KOPT-K1 (cell line): ENCODE measurements at regions not wholly inside any gene's neighbourhood (a gene's known extent, or its start where the extent isn't known, plus 50 kb on each side); places are given as distances from the start of the nearest gene placed in this dataset.

Source experiments
- H3K27ac ChIP-seq: fragments of 200-600 bp; sonication (generic); 2 replicates; pipeline ENCODE4 v1.5.1; 2016; ENCODE audit warnings: antibody characterized with exemption, mild to moderate bottlenecking, low read depth, low read length; ENCODE audit not compliant: poor library complexity, severe bottlenecking
- H3K36me3 ChIP-seq: fragments of 200-600 bp; sonication (generic); 2 replicates; pipeline ENCODE4 v1.5.1; 2017; ENCODE audit warnings: antibody characterized with exemption, mild to moderate bottlenecking, low read length, moderate library complexity; ENCODE audit not compliant: insufficient read depth
- H3K9me3 ChIP-seq: fragments of 200-600 bp; sonication (generic); 2 replicates; pipeline ENCODE4 v1.5.1; 2017; ENCODE audit warnings: antibody characterized with exemption, low read length, mild to moderate bottlenecking; ENCODE audit not compliant: insufficient read depth, poor library complexity, severe bottlenecking

GRCh38 chr17:77756028-77756427, 202.5 kb upstream of the TNRC6C start:
- H3K36me3 ChIP-seq = no peaks in the 10 kb centered on the region
- no peak overlapping the region for H3K27ac ChIP-seq
- H3K9me3 ChIP-seq = peaks cover 8% of the 10 kb centered on the region

GRCh38 chr17:77756846-77757560, 201.5 kb upstream of the TNRC6C start:
- Histone ChIP-seq H3K9me3 (peaks cover 8% of the 10 kb centered on the region), H3K27ac (no peak overlapping the region), H3K36me3 (no peaks in the 10 kb centered on the region)

- H3K27ac ChIP-seq = no peak overlapping the region
- no peaks in the 10 kb centered on the region for H3K36me3 ChIP-seq
- H3K9me3 ChIP-seq = peaks cover 8% of the 10 kb centered on the region
Measured at GRCh38 chr17:77757561-77757898, 201.0 kb upstream of the TNRC6C start.

- H3K9me3 ChIP-seq = no peaks in the 10 kb centered on the region
- no peak overlapping the region for H3K27ac ChIP-seq
- no peaks in the 10 kb centered on the region for H3K36me3 ChIP-seq
Measured at GRCh38 chr17:77763023-77763422, 195.5 kb upstream of the TNRC6C start.

- Histone ChIP-seq H3K36me3 (no peaks in the 10 kb centered on the region), H3K27ac (no peak overlapping the region), H3K9me3 (no peaks in the 10 kb centered on the region)
Measured at GRCh38 chr17:77763575-77763974, 194.9 kb upstream of the TNRC6C start.

- Histone ChIP-seq H3K36me3 (no peaks in the 10 kb centered on the region), H3K9me3 (no peaks in the 10 kb centered on the region), H3K27ac (no peak overlapping the region)
Measured at GRCh38 chr17:77765292-77765691, 193.2 kb upstream of the TNRC6C start.

GRCh38 chr17:77767148-77767547, 191.4 kb upstream of the TNRC6C start:
- Histone ChIP-seq H3K9me3 (no peaks in the 10 kb centered on the region), H3K27ac (no peak overlapping the region), H3K36me3 (no peaks in the 10 kb centered on the region)

- Histone ChIP-seq H3K9me3 (no peaks in the 10 kb centered on the region), H3K36me3 (no peaks in the 10 kb centered on the region), H3K27ac (no peak overlapping the region)
Measured at GRCh38 chr17:77768248-77768852, 190.2 kb upstream of the TNRC6C start.

GRCh38 chr17:77769215-77769614, 189.3 kb upstream of the TNRC6C start:
- H3K9me3 ChIP-seq = no peaks in the 10 kb centered on the region
- H3K36me3 ChIP-seq = no peaks in the 10 kb centered on the region
- no peak overlapping the region for H3K27ac ChIP-seq

- no peak overlapping the region for H3K27ac ChIP-seq
- no peaks in the 10 kb centered on the region for H3K9me3 ChIP-seq
- no peaks in the 10 kb centered on the region for H3K36me3 ChIP-seq
Measured at GRCh38 chr17:77769762-77770161, 188.7 kb upstream of the TNRC6C start.

GRCh38 chr17:77770331-77771105, 188.0 kb upstream of the TNRC6C start:
- no peaks in the 10 kb centered on the region for H3K9me3 ChIP-seq
- H3K27ac ChIP-seq = no peak overlapping the region
- no peaks in the 10 kb centered on the region for H3K36me3 ChIP-seq

- Histone ChIP-seq H3K9me3 (no peaks in the 10 kb centered on the region), H3K36me3 (no peaks in the 10 kb centered on the region), H3K27ac (no peak overlapping the region)
Measured at GRCh38 chr17:77771145-77771544, 187.4 kb upstream of the TNRC6C start.

GRCh38 chr17:77771587-77771986, 186.9 kb upstream of the TNRC6C start:
- H3K27ac ChIP-seq = no peak overlapping the region

GRCh38 chr17:77771998-77772397, 186.5 kb upstream of the TNRC6C start:
- Histone ChIP-seq H3K9me3 (no peaks in the 10 kb centered on the region), H3K36me3 (no peaks in the 10 kb centered on the region), H3K27ac (no peak overlapping the region)

More at GRCh38 chr17:77771587-77771986, 186.9 kb upstream of the TNRC6C start:
- Histone ChIP-seq H3K36me3 (no peaks in the 10 kb centered on the region), H3K9me3 (no peaks in the 10 kb centered on the region)

- Histone ChIP-seq H3K9me3 (no peaks in the 10 kb centered on the region), H3K27ac (no peak overlapping the region), H3K36me3 (no peaks in the 10 kb centered on the region)
Measured at GRCh38 chr17:77772461-77772897, 186.0 kb upstream of the TNRC6C start.
